Skin epidermis (tissue), 12 donors: ENCODE measurements at regions not wholly inside any gene's neighbourhood (a gene's known extent, or its start where the extent isn't known, plus 50 kb on each side); places are given as distances from the start of the nearest gene placed in this dataset.

Source experiments
- H3K27ac ChIP-seq, 21 experiments: fragments of 200-600 bp; sonication (generic) in 11 of 21; one replicate each; pipeline ENCODE4 v1.5.0; 2020; ENCODE audit warnings: mild to moderate bottlenecking in 3 of 21, inconsistent platforms in 2 of 21, moderate library complexity in 2 of 21
- H3K4me3 ChIP-seq, 7 experiments: fragments of 200-600 bp; sonication (generic) in 2 of 7; one replicate each; pipeline ENCODE4 v1.5.0; 2020; ENCODE audit warnings: inconsistent platforms in 2 of 7, mild to moderate bottlenecking in 2 of 7, moderate library complexity in 1 of 7

DNA sequence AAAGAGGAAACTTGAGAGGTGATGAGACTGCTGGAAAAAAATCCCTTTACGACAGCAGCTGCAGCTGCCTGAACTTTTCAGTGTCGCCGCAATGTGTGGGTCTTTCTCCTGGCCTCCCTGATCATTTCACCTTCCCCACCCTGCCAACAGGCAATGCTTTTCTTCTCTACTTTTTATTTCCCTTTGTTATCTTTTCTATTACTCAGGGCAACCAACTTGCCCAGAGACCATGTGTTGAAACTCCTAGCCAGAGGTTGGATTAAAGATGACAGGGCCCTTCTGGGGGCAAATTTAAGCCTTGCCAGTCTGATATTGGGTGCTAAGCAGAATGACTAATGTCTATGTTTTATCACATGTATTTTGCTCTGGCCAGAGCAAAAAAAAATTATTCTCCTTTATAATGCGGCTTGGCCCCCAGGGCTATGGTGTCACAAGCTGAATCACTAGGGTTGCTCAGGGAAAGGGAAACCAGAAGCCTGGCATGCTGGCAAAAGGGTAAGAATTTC is 51.5 kb upstream of the CFAP20DC start:
- Histone ChIP-seq H3K4me3 (no peak overlapping the region), H3K27ac (no peak overlapping the region)
